ENCODE measurements at regions not wholly inside any gene's neighbourhood (a gene's known extent, or its start where the extent isn't known, plus 50 kb on each side); places are given as distances from the start of the nearest gene placed in this dataset.

GRCh38 chr5:125313555-125313954, 567.1 kb upstream of the ZNF608 start:
- TF ChIP-seq REST (IDR thresholded peaks at IDR 0.05; ENCODE audit: insufficient read depth in 1 of 2, low read depth in 2 of 2, low read length in 1 of 2) (no peak), CTCF (IDR thresholded peaks at IDR 0.05) (no peak)
